ENCODE measurements at regions not wholly inside any gene's neighbourhood (a gene's known extent, or its start where the extent isn't known, plus 50 kb on each side); places are given as distances from the start of the nearest gene placed in this dataset.

DNA sequence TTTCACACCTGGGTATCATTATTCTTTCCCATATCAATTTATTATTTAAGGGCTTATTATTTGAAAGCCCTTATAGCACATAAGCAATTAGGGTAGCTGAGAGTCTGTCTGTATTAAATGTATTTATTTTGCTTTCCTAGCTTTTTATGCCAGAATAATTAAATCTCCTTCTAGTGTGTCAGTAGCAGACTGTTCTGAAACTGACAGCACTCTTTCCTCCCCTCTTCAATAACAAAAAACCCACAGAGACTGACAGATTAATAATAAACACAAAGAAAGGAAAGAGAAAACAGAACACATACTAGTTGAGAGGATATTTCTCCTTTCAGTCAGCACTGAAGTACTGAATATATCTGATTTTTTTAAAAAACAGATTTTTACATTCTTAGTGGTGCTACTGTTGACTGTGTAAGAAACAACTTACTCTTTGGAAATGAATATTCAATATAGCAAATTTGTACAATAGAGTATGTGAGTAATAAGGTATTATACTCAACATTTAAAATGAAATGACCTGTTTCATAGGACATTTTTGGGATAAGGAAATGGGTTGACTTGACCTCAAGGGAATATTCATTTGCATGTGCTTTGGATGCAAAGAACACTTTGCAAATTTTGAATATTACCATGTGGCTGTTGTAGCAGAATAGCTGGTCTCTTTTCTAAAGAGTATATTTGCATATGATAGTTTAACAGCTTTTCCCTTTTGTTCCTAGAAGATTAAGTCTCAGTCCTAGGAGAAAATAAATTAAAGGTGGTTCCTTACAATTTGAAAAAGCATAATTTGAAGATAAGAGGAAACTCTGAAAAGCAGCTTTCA is 208.3 kb downstream of the SPATA31D1 start (continued):
- TF ChIP-seq ZNF518A (tag by site-specific recombination; conservative IDR thresholded peaks at IDR 0.05; ENCODE audit: low read depth), result no peak
- TF ChIP-seq KLF9 (tag by site-specific recombination; IDR thresholded peaks at IDR 0.05; ENCODE audit: low read depth), result no peak
- TF ChIP-seq ZNF529 (tag by site-specific recombination; IDR thresholded peaks at IDR 0.05; ENCODE audit: insufficient replicate concordance), result no peak

GRCh38 chr9:82201196-82201595 is 212.6 kb downstream of the SPATA31D1 start:
- H3K4me3 ChIP-seq (ENCODE audit: low read depth, low read length), result no peak overlapping the region
- CTCF ChIA-PET, result interaction anchor here (0.6 to 0.7 kb wide), 5 partner anchors 12 to 604 kb away, joined by 3 to 4 read pairs (median 3); no protein-coding TSS in a partner anchor
- no peaks in the 10 kb centered on the region for H3K9me3 ChIP-seq (ENCODE audit: control insufficient read depth, insufficient read depth, low read depth, low read length)
- H3K27ac ChIP-seq (ENCODE audit: extremely low read depth, low read depth, low read length), result no peak overlapping the region
- TF ChIP-seq IKZF3 (tag by site-specific recombination; IDR thresholded peaks at IDR 0.05), result no peak
- no peak for TF ChIP-seq ZNF37A (tag by site-specific recombination; IDR thresholded peaks at IDR 0.05)
- H3K36me3 ChIP-seq (ENCODE audit: control insufficient read depth in 2 of 2, insufficient read depth in 1 of 2, low read length in 2 of 2), result no peaks in the 10 kb centered on the region
- POLR2A ChIA-PET, result no interaction called here
- H3K4me1 ChIP-seq (ENCODE audit: control insufficient read depth, insufficient read depth, low read length), result no peaks in the 10 kb centered on the region

- Histone ChIP-seq H3K27ac (ENCODE audit: extremely low read depth, low read depth, low read length) (no peak overlapping the region), H3K4me1 (ENCODE audit: control insufficient read depth, insufficient read depth, low read length) (no peaks in the 10 kb centered on the region), H3K4me3 (ENCODE audit: low read depth, low read length) (no peak overlapping the region), H3K36me3 (ENCODE audit: control insufficient read depth in 2 of 2, insufficient read depth in 1 of 2, low read length in 2 of 2) (no peaks in the 10 kb centered on the region), H3K9me3 (ENCODE audit: control insufficient read depth, insufficient read depth, low read depth, low read length) (no peaks in the 10 kb centered on the region)
- POLR2A ChIA-PET, result no interaction called here
- CTCF ChIA-PET, result interaction anchor here (1.3 kb wide), 1 partner anchor 14 kb away, joined by 3 read pairs; no protein-coding TSS in a partner anchor
- no peak for TF ChIP-seq ZNF488 (tag by site-specific recombination; IDR thresholded peaks at IDR 0.05)
- no peak for TF ChIP-seq ZNF624 (tag by site-specific recombination; IDR thresholded peaks at IDR 0.05)
- no peak for TF ChIP-seq ZNF146 (tag by site-specific recombination; IDR thresholded peaks at IDR 0.05)
- TF ChIP-seq ZNF248 (tag by site-specific recombination; IDR thresholded peaks at IDR 0.05), result no peak
- no peak for TF ChIP-seq ZNF214 (tag by site-specific recombination; IDR thresholded peaks at IDR 0.05; ENCODE audit: borderline replicate concordance)
- no peak for TF ChIP-seq ZNF133 (tag by site-specific recombination; IDR thresholded peaks at IDR 0.05)
- TF ChIP-seq KLF16 (tag by site-specific recombination; IDR thresholded peaks at IDR 0.05), result no peak
- TF ChIP-seq ZNF768 (tag by site-specific recombination; IDR thresholded peaks at IDR 0.05), result no peak
- no peak for TF ChIP-seq IKZF3 (tag by site-specific recombination; IDR thresholded peaks at IDR 0.05)
Measured at GRCh38 chr9:82202808-82203207, 214.2 kb downstream of the SPATA31D1 start.

GRCh38 chr9:82206490-82206889 is 217.9 kb downstream of the SPATA31D1 start:
- no peaks in the 10 kb centered on the region for H3K4me1 ChIP-seq (ENCODE audit: control insufficient read depth, insufficient read depth, low read length)
- no peak overlapping the region for H3K27ac ChIP-seq (ENCODE audit: extremely low read depth, low read depth, low read length)
- POLR2A ChIA-PET, result no interaction called here
- CTCF ChIA-PET, result no interaction called here
- H3K36me3 ChIP-seq (ENCODE audit: control insufficient read depth in 2 of 2, insufficient read depth in 1 of 2, low read length in 2 of 2), result no peaks in the 10 kb centered on the region
- no peak overlapping the region for H3K4me3 ChIP-seq (ENCODE audit: low read depth, low read length)
- no peaks in the 10 kb centered on the region for H3K9me3 ChIP-seq (ENCODE audit: control insufficient read depth, insufficient read depth, low read depth, low read length)
- TF ChIP-seq, protein P1, sequence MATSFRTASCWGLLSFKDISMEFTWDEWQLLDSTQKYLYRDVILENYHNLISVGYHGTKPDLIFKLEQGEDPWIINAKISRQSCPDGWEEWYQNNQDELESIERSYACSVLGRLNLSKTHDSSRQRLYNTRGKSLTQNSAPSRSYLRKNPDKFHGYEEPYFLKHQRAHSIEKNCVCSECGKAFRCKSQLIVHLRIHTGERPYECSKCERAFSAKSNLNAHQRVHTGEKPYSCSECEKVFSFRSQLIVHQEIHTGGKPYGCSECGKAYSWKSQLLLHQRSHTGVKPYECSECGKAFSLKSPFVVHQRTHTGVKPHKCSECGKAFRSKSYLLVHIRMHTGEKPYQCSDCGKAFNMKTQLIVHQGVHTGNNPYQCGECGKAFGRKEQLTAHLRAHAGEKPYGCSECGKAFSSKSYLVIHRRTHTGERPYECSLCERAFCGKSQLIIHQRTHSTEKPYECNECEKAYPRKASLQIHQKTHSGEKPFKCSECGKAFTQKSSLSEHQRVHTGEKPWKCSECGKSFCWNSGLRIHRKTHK (tag by site-specific recombination; IDR thresholded peaks at IDR 0.05), result no peak
- no peak for TF ChIP-seq ZSCAN18 (tag by site-specific recombination; IDR thresholded peaks at IDR 0.05)
- TF ChIP-seq ZNF544 (tag by site-specific recombination; IDR thresholded peaks at IDR 0.05), result no peak
- no peak for TF ChIP-seq ZBTB6 (tag by site-specific recombination; IDR thresholded peaks at IDR 0.05)
- no peak for TF ChIP-seq SCRT2 (tag by site-specific recombination; IDR thresholded peaks at IDR 0.05)
